IPS-NIHi11 (cell line): ENCODE measurements at regions not wholly inside any gene's neighbourhood (a gene's known extent, or its start where the extent isn't known, plus 50 kb on each side); places are given as distances from the start of the nearest gene placed in this dataset.

Experiments
- DNase-seq: peaks from one replicate; pipeline ENCODE4 v3.0.0; 2012; ENCODE audit warnings: mixed read lengths, low spot score

GRCh38 chr12:89185181-89185580 is 167.1 kb downstream of the DUSP6 start:
- DNase-seq, result no peak

GRCh38 chr12:89183985-89184435 is 168.3 kb downstream of the DUSP6 start:
- DNase-seq, result no peak

- DNase-seq, result no peak
Observed at GRCh38 chr12:89181271-89181920, 170.9 kb downstream of the DUSP6 start.

GRCh38 chr12:89180496-89180895 is 171.8 kb downstream of the DUSP6 start:
- no peak for DNase-seq

GRCh38 chr12:89179983-89180382 is 172.3 kb downstream of the DUSP6 start:
- no peak for DNase-seq

- no peak for DNase-seq
Observed at GRCh38 chr12:89179245-89179644, 173.1 kb downstream of the DUSP6 start.

GRCh38 chr12:89177802-89178395 is 174.4 kb downstream of the DUSP6 start:
- no peak for DNase-seq

- DNase-seq, result no peak
Observed at GRCh38 chr12:89176676-89177075, 175.6 kb downstream of the DUSP6 start.

- DNase-seq, result no peak
Observed at GRCh38 chr12:89173678-89174077, 178.6 kb downstream of the DUSP6 start.

GRCh38 chr12:89173096-89173495 is 179.2 kb downstream of the DUSP6 start:
- DNase-seq, result no peak

- DNase-seq, result no peak
Observed at GRCh38 chr12:89172224-89172623, 180.1 kb downstream of the DUSP6 start.

- DNase-seq, result no peak
Observed at GRCh38 chr12:89169321-89169720, 183.0 kb downstream of the DUSP6 start.

GRCh38 chr12:89167986-89168385 is 184.3 kb downstream of the DUSP6 start:
- no peak for DNase-seq

- no peak for DNase-seq
Observed at GRCh38 chr12:89166525-89166934, 185.8 kb downstream of the DUSP6 start.

- no peak for DNase-seq
Observed at GRCh38 chr12:89166121-89166520, 186.2 kb downstream of the DUSP6 start.

GRCh38 chr12:89165703-89166102 is 186.6 kb downstream of the DUSP6 start:
- DNase-seq, result no peak

GRCh38 chr12:89163918-89164317 is 188.4 kb downstream of the DUSP6 start:
- DNase-seq, result no peak

- no peak for DNase-seq
Observed at GRCh38 chr12:89162589-89163261, 189.6 kb downstream of the DUSP6 start.

- DNase-seq, result no peak
Observed at GRCh38 chr12:89161557-89161956, 190.7 kb downstream of the DUSP6 start.

- DNase-seq, result no peak
Observed at GRCh38 chr12:89160716-89161123, 191.6 kb downstream of the DUSP6 start.

- DNase-seq, result no peak
Observed at GRCh38 chr12:89157413-89157812, 194.9 kb downstream of the DUSP6 start.

- DNase-seq, result no peak
Observed at GRCh38 chr12:89156862-89157262, 195.4 kb downstream of the DUSP6 start.

- DNase-seq, result no peak
Observed at GRCh38 chr12:89156340-89156739, 196.0 kb downstream of the DUSP6 start.
